ENCODE measurements at regions not wholly inside any gene's neighbourhood (a gene's known extent, or its start where the extent isn't known, plus 50 kb on each side); places are given as distances from the start of the nearest gene placed in this dataset.
A peak's percentile ranks its signal among the peaks of the same experiment; 100 is the strongest.

- Histone ChIP-seq H3K4me3 (ENCODE audit: low read depth, low read length) (no peak overlapping the region), H3K36me3 (ENCODE audit: control insufficient read depth, insufficient read depth, low read length) (no peaks in the 10 kb centered on the region), H3K27me3 (ENCODE audit: control insufficient read depth, insufficient read depth, low read length) (peaks cover 7% of the 10 kb centered on the region)
- DNase-seq (ENCODE audit: low read depth) = no peak
- TF ChIP-seq, protein P1, sequence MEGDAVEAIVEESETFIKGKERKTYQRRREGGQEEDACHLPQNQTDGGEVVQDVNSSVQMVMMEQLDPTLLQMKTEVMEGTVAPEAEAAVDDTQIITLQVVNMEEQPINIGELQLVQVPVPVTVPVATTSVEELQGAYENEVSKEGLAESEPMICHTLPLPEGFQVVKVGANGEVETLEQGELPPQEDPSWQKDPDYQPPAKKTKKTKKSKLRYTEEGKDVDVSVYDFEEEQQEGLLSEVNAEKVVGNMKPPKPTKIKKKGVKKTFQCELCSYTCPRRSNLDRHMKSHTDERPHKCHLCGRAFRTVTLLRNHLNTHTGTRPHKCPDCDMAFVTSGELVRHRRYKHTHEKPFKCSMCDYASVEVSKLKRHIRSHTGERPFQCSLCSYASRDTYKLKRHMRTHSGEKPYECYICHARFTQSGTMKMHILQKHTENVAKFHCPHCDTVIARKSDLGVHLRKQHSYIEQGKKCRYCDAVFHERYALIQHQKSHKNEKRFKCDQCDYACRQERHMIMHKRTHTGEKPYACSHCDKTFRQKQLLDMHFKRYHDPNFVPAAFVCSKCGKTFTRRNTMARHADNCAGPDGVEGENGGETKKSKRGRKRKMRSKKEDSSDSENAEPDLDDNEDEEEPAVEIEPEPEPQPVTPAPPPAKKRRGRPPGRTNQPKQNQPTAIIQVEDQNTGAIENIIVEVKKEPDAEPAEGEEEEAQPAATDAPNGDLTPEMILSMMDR (IDR thresholded peaks at IDR 0.05; ENCODE audit: insufficient read depth, low read length, poor library complexity, severe bottlenecking) = no peak
These were observed 363.1 kb downstream of the MATN1 start for GRCh38 chr1:30360281-30360680.

GRCh38 chr1:30359539-30360220, 363.7 kb downstream of the MATN1 start:
- Histone ChIP-seq H3K36me3 (ENCODE audit: control insufficient read depth, insufficient read depth, low read length) (no peaks in the 10 kb centered on the region), H3K27me3 (ENCODE audit: control insufficient read depth, insufficient read depth, low read length) (peaks cover 7% of the 10 kb centered on the region), H3K4me3 (ENCODE audit: low read depth, low read length) (no peak overlapping the region)
- no peak for DNase-seq (ENCODE audit: low read depth)
- TF ChIP-seq, protein P1 (IDR thresholded peaks at IDR 0.05; ENCODE audit: insufficient read depth, low read length, poor library complexity, severe bottlenecking) = no peak

DNA sequence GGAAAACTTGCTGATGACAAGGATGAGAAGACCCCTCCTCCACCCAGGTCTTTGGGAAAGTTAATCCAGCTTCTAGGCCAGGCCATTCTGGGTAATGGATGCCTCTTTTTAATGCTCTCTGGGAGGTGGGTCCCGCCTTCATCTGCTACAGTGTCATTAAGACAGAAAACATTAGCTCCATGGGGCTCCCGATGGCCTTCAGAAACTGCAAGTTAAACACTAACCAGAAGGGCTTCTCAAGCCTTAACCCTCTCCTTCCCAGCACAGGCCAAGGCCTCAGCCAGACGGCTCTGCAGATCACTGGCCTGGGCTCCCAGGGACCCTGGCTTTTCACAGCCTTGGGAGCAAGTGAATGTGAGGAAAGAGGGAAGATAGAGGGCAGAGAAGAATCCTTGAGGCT, 364.9 kb downstream of the MATN1 start:
- no peak overlapping the region for H3K4me3 ChIP-seq (ENCODE audit: low read depth, low read length)

DNA sequence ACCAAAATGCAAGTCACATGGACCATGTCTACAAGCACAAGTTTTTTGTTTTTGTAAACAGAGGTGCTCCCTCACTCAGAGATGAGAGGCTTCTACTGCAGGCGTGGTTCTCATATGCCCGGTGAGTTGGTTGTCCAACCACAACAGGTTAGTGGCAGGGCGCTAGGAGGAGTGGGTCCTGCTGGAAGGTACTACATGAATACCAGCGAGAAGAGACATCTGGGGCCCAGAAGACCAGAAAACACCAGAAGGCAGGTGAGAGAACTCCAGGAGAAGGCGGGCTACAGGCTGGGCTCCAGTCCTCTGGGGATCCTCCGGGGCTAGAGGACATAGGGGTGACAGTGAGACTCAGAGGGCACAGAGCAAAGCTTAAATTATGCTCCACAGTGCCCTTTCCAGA, 366.5 kb downstream of the MATN1 start:
- no peak overlapping the region for H3K4me3 ChIP-seq (ENCODE audit: low read depth, low read length)
- TF ChIP-seq, protein P1 (IDR thresholded peaks at IDR 0.05; ENCODE audit: insufficient read depth, low read length, poor library complexity, severe bottlenecking) = no peak
- no peak for DNase-seq (ENCODE audit: low read depth)
- H3K36me3 ChIP-seq (ENCODE audit: control insufficient read depth, insufficient read depth, low read length) = no peaks in the 10 kb centered on the region
- peaks cover 2% of the 10 kb centered on the region for H3K27me3 ChIP-seq (ENCODE audit: control insufficient read depth, insufficient read depth, low read length)

More for the DNA sequence above, 364.9 kb downstream of the MATN1 start:
- no peak for DNase-seq (ENCODE audit: low read depth)
- Histone ChIP-seq H3K36me3 (ENCODE audit: control insufficient read depth, insufficient read depth, low read length) (no peaks in the 10 kb centered on the region), H3K27me3 (ENCODE audit: control insufficient read depth, insufficient read depth, low read length) (peaks cover 7% of the 10 kb centered on the region)
- TF ChIP-seq, protein P1 (IDR thresholded peaks at IDR 0.05; ENCODE audit: insufficient read depth, low read length, poor library complexity, severe bottlenecking) = no peak

- no peak for DNase-seq (ENCODE audit: low read depth)
- Histone ChIP-seq H3K27me3 (ENCODE audit: control insufficient read depth, insufficient read depth, low read length) (no peaks in the 10 kb centered on the region), H3K36me3 (ENCODE audit: control insufficient read depth, insufficient read depth, low read length) (no peaks in the 10 kb centered on the region), H3K4me3 (ENCODE audit: low read depth, low read length) (no peak overlapping the region)
- TF ChIP-seq, protein P1 (IDR thresholded peaks at IDR 0.05; ENCODE audit: insufficient read depth, low read length, poor library complexity, severe bottlenecking) = no peak
These were observed 369.0 kb downstream of the MATN1 start for GRCh38 chr1:30354410-30354809.

DNA sequence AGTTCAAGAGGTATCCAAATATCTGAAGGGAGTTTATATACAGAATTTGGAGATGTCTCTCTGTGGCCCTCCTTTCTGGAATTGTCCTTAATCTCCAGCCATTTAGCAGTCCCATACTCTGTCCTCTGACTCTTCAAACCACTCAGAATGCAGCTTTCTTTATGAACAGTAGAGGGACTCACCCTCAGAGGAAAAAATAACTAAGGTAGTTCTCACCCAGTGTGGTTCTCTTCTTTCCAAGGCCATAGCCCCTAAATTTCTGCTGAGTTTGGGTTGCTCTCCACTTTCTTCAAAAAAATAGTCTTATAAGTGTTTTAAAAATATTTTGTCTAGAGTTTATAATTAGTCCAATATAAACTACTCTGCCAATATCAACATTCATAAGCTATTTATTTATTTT, 369.7 kb downstream of the MATN1 start:
- TF ChIP-seq, protein P1 (IDR thresholded peaks at IDR 0.05; ENCODE audit: insufficient read depth, low read length, poor library complexity, severe bottlenecking) = peak; percentile 49
- H3K4me3 ChIP-seq (ENCODE audit: low read depth, low read length) = no peak overlapping the region
- no peaks in the 10 kb centered on the region for H3K36me3 ChIP-seq (ENCODE audit: control insufficient read depth, insufficient read depth, low read length)
- no peak for DNase-seq (ENCODE audit: low read depth)
- H3K27me3 ChIP-seq (ENCODE audit: control insufficient read depth, insufficient read depth, low read length) = no peaks in the 10 kb centered on the region

Measured in kidney epithelial cell (primary cell).